Right ventricle myocardium superior (tissue), 1 donor: ENCODE measurements at regions not wholly inside any gene's neighbourhood (a gene's known extent, or its start where the extent isn't known, plus 50 kb on each side); places are given as distances from the start of the nearest gene placed in this dataset.
"Not testable (repeated sequence)": the region's sequence is repeated elsewhere in the genome, so short reads cannot be mapped to it uniquely, and the experiment has no call there.

Experiments used
- ATAC-seq: fragments of 200-7000 bp; cut with Tn5 transposase; one replicate; pipeline ENCODE4 v1.9.1; 2020; ENCODE audit warnings: mild to moderate bottlenecking; ENCODE audit not compliant: poor library complexity
- DNase-seq: peaks from one replicate; pipeline ENCODE4 v3.0.0-alpha.2; 2020
- intact Hi-C: fragments of 100-400 bp; cut with DNase I; formaldehyde crosslinking; loops from one replicate; pipeline ENCODE4 v1.11.2; 2022
- donor health status: DM: no; HTN: yes; CAD: no; lungs with severe emphysema.

DNA sequence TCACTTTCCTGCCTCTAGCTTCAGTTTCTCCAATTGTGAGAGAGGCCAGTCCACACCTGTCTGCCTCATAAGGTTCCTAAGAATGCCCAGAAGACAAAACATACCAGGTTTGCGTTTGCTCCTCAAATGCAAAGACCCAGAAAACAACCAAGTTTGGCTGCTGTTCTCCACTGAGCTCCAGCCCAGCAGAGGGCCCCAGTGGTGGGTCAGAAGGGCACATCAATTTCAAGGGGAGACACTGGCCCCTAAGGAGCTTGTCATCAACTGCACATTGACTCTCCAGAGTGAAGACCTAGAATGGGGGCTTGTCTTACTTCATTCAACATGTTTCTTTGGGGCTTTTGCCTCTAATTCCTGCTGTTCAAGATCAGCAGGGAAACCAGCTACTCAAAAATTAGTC lies 127.9 kb upstream of the SLC6A11 start:
- intact Hi-C loops, result no loop called here
- ATAC-seq, result no peak
- no peak for DNase-seq

DNA sequence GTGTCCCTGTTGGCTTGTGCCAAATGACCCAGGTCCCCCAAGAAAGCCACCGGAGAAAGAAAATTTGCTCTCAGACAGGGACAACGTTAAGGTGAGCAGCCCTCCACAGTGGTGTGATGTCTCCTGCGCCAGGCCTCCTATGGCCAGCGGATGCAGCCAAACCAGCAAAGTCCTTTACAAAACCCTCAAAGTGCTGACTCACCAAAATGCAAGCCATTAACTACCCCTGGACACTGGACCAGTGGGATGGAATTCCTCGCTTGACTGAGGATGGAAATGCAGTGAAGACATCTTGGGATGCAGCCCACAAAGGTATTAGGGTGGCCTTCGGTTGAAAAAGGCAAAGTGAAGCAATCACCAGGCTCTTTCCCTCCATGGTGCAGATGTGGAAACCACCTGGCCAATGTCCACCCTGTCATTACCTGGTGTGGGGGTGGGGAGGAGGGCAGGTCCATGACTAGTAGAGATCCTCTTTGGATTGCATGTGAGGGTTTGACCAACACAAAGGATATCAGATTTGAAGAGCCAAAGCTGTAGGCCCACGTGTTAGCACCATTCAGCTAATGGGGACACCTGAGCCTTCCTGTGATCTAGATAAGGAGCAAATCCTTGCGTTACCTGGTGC lies 127.4 kb upstream of the SLC6A11 start:
- ATAC-seq (no peak), DNase-seq (no peak)
- intact Hi-C loops, result no loop called here

DNA sequence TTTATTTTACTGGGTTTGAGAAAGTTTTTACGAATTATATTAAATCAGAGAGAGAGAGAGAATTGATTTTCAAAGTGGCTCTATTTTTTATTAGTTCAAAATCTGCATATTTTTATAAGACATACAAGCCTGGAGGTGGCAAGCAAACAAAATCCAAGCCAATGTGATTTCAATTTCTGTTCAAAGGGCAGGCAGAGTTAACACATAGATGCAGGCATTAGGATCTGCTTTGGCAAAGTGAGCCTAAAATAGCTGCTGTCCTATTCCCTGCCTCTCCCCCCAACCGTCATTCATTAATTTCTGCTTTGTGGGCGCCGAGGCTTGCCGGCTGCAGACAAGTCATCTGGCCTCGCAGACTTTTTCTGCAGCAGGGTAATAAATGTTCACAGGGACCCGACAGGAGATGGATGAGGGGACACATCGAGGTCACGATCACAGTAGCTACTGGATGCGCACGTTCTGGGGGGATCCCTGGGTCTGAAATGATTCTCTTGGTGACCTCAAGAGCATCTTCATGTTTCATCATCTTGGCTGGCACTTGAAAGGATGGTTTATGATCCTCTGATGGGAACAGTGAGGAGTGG lies 123.9 kb upstream of the SLC6A11 start:
- intact Hi-C loops, result loop anchor here (2.0 kb wide), 1 partner anchor 345 kb away; no protein-coding TSS in a partner anchor
- ATAC-seq, result no peak

DNA sequence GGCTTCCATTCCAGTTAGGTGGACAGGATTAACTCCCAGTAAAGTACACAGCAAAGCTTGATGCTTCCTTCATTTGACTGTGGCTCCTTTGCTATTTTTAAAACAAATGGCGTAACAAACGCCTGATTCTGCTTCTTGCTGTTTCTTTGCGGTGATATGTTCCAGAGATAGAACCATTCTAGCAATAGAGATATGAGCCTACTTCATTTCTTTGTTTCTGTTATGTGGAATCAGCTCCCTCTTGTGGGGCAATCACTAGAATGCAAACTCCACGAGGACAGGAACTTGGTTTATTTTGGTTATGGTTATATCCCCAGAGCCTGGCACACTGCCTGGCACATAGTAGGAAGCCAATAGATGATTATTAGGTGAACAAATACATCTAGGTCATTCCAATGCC lies 122.6 kb upstream of the SLC6A11 start:
- peak; percentile 64 for ATAC-seq
- intact Hi-C loops, result loop anchor here (2.0 kb wide), 1 partner anchor 347 kb away; no protein-coding TSS in a partner anchor
- DNase-seq, result no peak

More for the DNA sequence above, 123.9 kb upstream of the SLC6A11 start:
- no peak for DNase-seq

DNA sequence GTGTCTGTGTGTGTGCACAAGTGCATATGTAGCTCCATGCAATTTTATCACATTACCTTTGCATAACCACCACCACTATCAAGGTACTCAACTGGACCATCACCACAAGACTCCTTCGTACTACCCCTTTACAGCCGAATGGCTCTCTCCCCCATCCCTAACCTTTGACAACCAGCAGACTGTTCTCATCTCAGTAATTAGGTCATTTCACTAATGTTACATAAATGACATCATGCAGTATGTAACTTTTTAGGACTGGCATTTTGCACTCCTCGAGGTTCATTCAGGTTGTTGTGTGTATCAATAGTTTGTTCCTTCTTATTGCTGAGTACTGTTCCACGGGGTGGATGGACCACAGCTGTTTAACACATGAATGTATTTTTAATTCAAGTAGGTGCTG lies 121.8 kb upstream of the SLC6A11 start:
- intact Hi-C loops, result no loop called here
- DNase-seq, result no peak
- no peak for ATAC-seq

DNA sequence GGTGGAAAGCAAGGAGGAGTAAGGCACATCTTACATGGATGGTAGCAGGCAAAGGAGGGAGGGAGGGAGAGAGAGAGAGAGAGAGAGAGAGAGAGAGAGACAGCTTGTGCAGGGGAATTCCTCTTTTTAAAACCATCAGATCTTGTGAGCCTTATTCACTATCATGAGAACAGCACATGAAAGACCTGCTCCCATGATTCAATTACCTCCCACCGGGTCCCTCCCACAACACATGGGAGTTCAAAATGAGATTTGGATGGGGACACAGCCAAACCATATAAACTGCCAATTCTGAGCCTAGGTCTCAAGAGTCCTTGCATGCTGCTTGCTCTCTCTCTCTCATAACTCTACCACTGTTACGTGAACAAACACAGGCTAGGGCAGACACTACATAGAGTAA lies 120.8 kb upstream of the SLC6A11 start:
- DNase-seq, ATAC-seq, intact Hi-C loops: not testable (repeated sequence)

DNA sequence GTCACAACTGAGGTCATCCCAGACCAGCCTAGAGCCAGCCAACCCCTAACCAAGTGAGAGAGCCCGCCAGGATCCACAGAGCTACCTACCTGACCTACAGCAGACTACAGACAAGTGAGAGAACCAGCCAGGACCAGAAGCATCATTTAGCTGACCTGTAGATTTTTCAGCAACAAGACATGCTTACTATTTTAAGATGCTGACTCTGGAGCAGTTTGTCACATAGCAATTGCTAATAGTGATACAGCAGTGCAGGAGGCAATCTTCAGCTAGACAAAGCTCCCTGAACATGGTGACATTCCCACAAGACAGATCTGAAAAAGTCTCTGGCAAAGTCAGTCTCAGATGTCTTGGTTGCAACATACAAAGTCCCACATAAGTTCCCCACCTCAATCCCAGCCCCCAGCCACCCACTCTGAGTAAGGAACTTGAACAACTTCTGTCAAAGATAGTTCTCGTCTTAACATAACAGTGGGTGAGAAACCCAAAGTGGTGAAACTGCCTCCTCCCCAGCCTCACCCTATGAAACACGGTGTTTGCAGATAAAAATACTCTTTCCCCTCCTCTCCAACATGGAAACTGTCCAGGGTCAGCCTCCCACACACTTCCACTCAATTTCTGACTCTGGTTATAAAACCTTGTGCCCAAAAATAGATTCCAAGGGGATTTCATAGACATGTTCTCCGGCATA lies 120.3 kb upstream of the SLC6A11 start:
- intact Hi-C loops, result no loop called here
- ATAC-seq (no peak), DNase-seq (no peak)

DNA sequence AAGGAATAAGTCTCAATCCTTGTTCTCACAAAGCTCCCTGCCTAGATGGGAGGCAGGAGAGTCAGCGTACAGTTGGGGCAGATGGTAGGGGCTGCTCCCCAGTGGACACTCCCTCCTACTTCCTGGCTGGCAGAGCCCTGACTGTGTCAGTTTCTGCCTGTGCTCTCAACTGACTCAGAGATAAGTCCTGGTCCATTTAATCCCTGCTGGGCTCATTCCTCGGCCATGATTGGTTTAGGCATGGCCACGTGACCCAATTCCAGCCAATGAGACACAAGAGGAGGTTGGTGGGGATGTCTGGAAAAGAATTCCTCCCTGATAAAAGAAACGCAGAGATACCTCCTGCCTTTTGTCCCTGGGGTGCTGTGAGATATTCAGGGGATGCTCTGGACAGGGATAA lies 118.1 kb upstream of the SLC6A11 start:
- intact Hi-C loops, result no loop called here
- DNase-seq (no peak), ATAC-seq (no peak)

DNA sequence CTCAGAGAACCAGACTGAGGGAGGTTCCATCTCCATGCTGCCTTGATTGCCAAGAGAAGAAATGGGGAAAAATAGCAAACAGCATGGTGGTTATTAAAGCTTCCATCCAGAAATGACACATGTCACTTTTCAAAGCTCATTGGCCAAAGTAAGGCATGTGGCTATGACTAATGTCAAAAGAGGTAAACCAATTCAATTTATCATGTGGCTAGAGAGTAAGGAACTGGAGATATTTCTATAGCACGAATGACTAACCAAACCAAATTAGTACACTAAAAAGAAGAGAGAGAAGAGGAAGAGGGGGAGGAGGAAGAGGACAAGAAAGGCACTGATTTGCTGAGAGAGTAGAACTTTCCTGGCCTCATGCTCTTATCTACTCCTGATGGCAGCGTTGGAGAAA lies 115.2 kb upstream of the SLC6A11 start:
- DNase-seq, result no peak
- intact Hi-C loops, result no loop called here
- no peak for ATAC-seq

DNA sequence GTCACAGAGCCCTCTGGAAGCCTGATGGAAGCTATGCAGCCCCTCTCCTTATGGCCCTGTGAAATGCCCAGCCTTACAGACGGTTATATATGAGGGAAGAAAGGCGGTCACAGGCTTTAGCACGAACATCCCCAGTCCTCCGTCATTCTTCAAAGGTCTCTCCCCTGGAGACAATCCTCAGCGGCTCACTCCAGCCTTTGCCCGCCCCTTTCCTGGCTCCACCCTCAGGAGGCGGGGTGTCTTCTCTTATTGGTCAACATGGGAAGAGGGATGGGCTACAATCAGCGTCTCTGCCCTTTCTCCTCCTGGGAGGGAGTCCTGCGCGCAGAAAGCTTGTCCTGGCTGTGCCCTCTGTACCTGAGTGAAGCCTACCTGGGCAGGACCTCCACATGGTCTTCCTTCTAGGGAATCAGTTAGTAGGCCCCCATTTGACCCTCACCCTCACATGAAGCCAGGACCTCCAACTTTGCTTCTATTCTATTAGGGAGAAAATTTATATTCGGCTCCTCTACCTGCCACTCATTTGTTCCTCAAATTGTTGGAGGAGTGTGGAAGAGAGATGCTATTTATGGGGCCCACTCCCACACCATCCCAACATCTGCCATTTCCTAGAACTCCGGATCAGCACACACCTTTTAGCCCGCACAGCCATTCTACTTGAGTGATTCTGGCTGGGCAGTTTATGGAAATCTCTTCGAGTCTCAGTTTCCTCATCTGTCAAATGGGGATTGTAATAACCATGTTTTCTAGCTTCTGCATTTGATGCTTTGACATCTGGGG lies 112.9 kb upstream of the SLC6A11 start:
- DNase-seq, result no peak
- ATAC-seq, result no peak
- intact Hi-C loops, result no loop called here

DNA sequence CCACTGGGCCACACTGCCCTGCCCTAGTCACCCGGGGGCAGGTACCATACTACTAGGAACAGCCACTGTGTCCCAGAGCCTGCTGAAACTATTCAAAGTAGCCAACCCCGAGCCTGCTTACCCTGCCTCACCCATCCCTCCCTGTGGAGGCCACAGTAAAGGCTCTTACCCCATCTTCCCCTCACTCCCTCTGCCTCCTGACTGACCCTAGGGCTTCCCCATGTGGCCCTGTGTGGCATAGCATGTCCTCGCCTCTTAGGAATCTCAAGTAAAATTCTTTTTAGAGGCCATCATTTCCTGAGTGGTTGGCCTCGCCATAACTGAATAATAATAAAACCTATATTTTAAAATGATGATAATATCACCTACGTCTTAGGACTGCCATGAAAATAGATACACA lies 112.2 kb upstream of the SLC6A11 start:
- DNase-seq (no peak), ATAC-seq (no peak)
- intact Hi-C loops, result no loop called here

DNA sequence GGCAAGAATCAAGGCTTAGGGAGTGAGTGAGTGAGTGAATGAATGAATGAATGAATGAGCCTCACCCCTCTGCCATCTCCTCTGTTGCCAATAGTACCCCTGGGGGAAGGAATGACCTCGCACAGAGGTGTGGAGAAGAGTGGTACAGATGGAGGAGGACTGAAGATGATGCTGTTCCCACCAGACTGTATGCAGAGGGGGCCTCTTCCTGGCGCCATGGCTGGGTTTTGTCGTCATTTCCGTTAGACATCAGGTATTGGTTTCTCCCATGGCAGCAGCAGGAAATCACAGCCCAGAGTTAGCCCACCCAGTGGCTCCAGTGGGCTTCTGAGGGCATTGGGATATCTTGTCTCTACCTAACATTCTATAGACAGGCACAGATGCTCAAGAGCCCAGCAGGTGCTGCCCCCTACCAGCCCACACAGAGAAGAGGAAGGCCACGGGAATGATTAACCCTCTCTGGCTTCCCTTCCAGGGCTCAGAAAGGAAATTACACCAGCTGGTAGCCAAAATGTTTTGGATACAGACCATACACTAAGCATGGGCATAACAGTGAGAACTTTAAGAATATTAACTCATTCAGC lies 109.8 kb upstream of the SLC6A11 start:
- ATAC-seq, result no peak
- no peak for DNase-seq
- intact Hi-C loops, result no loop called here

DNA sequence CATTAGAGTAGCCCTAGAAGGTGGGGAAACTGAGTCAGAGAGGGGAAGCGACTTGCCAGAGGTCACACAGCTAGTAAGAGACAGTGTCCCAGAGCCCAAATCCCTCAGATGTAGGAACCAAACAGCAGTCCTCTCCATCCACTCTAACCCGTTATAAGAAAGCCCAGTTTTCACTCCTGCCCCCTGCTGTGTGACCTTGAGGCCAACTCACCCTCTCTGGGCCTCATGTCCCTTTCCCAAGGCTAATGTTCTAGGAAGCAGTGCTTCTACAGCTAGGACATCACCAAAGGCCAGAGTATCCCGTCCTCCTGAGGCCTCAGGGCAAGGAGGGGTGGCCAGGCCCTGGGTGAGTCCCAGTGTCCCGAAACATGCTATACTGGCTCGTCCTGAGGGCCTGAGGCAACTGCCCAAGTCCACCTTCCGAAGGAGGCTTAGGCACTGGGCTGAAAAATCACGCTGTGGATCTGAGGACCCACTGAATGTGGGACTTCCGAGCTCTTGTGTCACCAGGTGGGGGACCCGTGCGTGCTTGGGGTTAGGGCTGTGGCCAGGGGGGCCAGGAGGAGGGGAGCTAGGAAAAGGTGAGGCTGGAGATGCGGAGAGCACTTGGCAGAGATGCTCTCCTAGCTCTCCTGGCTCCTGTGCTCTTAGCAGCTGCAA lies 109.2 kb upstream of the SLC6A11 start:
- intact Hi-C loops, result no loop called here
- DNase-seq, result no peak
- ATAC-seq, result no peak

DNA sequence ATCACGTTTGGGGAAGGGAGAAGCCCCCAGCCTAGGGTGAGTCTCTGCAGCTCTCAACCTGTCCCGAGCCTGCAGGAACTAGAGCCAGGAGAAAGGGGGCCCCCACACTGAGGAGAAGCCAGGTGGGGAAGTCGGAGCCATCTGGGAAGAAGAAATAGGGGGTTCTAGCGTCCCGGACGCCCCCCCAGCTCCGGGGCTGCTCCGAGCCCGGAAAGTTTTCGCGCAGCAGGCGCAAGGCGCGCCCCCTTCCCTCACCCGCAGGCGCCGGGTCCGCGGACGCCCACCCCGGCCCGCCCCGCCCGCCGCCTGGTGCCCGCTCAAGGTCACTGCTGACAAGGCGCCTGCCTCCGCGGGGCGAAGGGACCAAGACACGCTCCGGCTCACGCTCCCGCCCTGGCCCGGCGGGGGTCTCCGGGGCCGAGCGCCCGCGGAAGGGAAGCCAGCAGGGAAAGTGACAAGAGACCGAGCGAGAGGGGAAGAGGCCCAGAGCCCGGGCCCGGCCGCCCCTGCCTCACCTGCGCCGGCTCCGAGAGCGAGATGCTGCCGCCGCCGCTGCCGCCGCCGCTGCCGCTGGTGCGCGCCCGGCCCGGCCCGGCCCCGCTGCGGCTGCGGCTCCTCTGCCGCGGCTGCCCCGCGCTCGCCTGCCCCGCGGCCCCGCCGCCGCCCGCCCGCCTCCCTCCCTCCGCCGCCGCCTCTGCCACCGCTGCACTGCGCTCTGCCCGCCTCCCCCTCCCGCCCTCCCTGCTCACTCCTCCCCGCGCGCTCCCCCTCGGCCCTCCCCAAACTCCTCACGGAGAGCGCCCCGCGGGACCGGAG lies 108.4 kb upstream of the SLC6A11 start:
- no peak for DNase-seq
- ATAC-seq, result no peak
- intact Hi-C loops, result no loop called here

DNA sequence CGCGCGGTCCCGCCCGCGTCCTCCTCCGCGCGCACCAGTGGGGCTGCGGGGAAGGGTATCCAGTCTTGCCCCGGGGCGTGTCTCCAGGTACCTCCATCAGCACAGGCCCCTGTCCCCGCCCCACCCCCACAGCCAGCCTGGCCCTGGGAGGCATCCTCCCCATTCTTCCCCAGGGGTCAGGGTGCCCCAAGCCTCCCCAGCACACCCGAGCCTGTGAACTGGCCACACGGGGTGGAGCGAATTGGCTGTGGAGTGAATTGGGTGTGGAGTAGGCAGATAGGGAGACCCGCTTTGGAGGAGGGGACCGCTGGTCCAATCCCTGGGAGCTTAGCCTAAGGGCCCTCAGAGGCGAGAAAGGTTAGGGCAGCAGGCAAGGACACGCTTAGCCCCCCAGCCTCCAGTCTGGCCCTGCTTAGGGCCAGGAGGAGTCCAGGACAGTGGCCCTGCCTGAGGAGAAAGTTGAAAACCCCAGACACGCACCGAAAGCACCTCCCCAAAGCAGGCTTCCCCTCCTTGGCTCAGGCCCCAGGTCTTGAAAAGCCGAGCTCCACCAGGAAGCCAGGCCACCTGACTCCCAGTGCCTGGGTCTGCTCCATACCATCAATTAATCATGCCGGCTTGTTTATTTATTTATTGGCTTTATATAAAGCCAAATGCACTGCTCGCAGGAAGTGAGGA lies 107.7 kb upstream of the SLC6A11 start:
- ATAC-seq, result no peak

DNA sequence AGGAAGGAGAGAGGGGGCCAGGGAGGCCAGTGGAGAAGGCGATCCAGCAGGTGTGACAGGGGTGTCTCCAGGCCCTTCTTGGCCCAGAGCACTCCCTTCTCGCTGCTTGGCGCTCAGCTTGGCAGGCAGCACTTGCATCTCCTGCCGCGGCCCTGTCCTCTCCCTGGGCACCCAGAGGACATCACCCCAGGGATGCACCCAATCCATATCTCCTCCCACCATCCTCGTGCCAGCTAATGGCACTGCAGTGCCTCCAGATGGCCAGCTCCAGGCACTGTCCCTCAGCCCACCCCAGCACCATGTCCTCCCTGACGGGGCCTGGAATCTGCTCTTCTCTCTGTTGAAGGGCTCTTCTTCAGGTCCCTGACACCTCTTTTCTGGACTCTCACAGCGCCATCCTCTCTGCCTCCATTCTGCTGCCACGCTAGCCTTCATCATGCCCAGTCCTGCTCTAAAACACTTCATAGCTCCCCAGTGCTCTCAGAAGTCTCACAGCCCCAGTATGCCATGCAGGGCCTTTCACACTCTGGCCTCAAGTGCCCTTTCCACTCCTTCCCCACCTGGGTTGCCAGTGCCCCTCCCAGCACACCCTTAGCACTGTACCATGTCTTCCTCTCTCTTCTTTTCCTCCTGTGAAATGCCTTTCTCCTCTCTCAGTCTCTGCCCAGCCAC lies 106.8 kb upstream of the SLC6A11 start:
- intact Hi-C loops, result no loop called here
- DNase-seq (no peak), ATAC-seq (no peak)

More for the DNA sequence above, 107.7 kb upstream of the SLC6A11 start:
- intact Hi-C loops, result no loop called here
- no peak for DNase-seq

DNA sequence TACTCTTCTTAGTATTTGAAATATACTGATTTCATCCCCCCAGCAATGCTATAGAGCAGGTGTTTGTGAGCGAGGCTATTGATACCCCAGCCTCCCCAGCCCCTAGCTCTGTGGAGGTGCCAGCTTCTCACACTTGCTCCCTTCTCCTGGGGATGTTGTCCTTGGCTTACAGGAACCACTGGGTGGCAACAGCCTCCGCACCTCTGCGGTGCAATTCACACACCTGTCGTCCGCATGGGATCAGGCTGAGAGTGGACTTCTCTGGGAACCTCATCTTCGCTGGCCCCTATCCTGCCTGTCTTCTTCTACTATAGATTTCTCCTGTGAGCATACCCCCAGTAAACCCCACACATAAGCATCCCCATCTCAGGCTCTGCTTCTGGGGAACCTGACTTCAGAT lies 103.9 kb upstream of the SLC6A11 start:
- ATAC-seq, result no peak
- intact Hi-C loops, result no loop called here
- no peak for DNase-seq
